ENCODE measurements at regions not wholly inside any gene's neighbourhood (a gene's known extent, or its start where the extent isn't known, plus 50 kb on each side); places are given as distances from the start of the nearest gene placed in this dataset.

DNA sequence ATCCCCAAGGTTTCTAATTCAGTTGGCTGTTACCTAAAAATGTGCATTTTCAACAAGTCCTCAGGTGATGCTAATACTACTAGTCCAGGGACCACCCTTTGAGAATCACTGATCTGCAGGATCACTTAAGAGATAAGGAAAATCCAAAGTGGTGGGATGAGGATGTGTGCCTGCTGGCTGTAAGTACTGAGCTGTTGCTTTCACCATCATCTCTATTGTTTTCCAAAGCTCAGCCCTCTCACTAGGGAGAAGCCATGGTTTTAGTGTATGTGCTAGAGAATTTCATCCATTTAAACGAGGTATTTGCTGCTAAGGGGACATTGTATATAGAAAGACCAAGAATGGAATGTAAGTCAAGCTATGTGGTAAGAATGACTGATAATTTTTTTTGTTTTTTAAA lies 202.3 kb downstream of the KIF21A start:
- TF ChIP-seq POLR2A (IDR thresholded peaks at IDR 0.05), result no peak
- TF ChIP-seq, protein P1, sequence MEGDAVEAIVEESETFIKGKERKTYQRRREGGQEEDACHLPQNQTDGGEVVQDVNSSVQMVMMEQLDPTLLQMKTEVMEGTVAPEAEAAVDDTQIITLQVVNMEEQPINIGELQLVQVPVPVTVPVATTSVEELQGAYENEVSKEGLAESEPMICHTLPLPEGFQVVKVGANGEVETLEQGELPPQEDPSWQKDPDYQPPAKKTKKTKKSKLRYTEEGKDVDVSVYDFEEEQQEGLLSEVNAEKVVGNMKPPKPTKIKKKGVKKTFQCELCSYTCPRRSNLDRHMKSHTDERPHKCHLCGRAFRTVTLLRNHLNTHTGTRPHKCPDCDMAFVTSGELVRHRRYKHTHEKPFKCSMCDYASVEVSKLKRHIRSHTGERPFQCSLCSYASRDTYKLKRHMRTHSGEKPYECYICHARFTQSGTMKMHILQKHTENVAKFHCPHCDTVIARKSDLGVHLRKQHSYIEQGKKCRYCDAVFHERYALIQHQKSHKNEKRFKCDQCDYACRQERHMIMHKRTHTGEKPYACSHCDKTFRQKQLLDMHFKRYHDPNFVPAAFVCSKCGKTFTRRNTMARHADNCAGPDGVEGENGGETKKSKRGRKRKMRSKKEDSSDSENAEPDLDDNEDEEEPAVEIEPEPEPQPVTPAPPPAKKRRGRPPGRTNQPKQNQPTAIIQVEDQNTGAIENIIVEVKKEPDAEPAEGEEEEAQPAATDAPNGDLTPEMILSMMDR (IDR thresholded peaks at IDR 0.05), result no peak

Measured in testis (tissue), 2 donors.